ENCODE measurements at regions not wholly inside any gene's neighbourhood (a gene's known extent, or its start where the extent isn't known, plus 50 kb on each side); places are given as distances from the start of the nearest gene placed in this dataset.
A peak's percentile ranks its signal among the peaks of the same experiment; 100 is the strongest.

GRCh38 chr3:46113608-46114007 is 86.3 kb upstream of the XCR1 start:
- no peak for TF ChIP-seq CTCF (IDR thresholded peaks at IDR 0.05; ENCODE audit: insufficient read depth, low read length, severe bottlenecking)
- Histone ChIP-seq H3K27me3 (ENCODE audit: control insufficient read depth, insufficient read depth, low read length) (no peaks in the 10 kb centered on the region), H3K36me3 (ENCODE audit: control insufficient read depth, insufficient read depth, low read length) (no peaks in the 10 kb centered on the region), H3K4me3 (ENCODE audit: low read depth, low read length) (no peak overlapping the region)
- FAIRE-seq (no peak), DNase-seq (ENCODE audit: low read depth) (no peak)

GRCh38 chr3:46112984-46113383 is 85.7 kb upstream of the XCR1 start:
- Histone ChIP-seq H3K4me3 (ENCODE audit: low read depth, low read length) (no peak overlapping the region), H3K36me3 (ENCODE audit: control insufficient read depth, insufficient read depth, low read length) (no peaks in the 10 kb centered on the region), H3K27me3 (ENCODE audit: control insufficient read depth, insufficient read depth, low read length) (no peaks in the 10 kb centered on the region)
- FAIRE-seq (no peak), DNase-seq (ENCODE audit: low read depth) (peak; percentile 82)
- TF ChIP-seq CTCF (IDR thresholded peaks at IDR 0.05; ENCODE audit: insufficient read depth, low read length, severe bottlenecking): no peak

GRCh38 chr3:46112296-46112695 is 85.0 kb upstream of the XCR1 start:
- H3K4me3 ChIP-seq (ENCODE audit: low read depth, low read length): no peak overlapping the region
- peak; percentile 60 for FAIRE-seq
- DNase-seq (ENCODE audit: low read depth): peak; percentile 78

GRCh38 chr3:46110701-46111493 is 83.6 kb upstream of the XCR1 start:
- H3K36me3 ChIP-seq (ENCODE audit: control insufficient read depth, insufficient read depth, low read length): no peaks in the 10 kb centered on the region
- TF ChIP-seq CTCF (IDR thresholded peaks at IDR 0.05; ENCODE audit: insufficient read depth, low read length, severe bottlenecking): no peak
- H3K27me3 ChIP-seq (ENCODE audit: control insufficient read depth, insufficient read depth, low read length): no peaks in the 10 kb centered on the region
- DNase-seq (ENCODE audit: low read depth) (peak; percentile 55), FAIRE-seq (no peak)
- no peak overlapping the region for H3K4me3 ChIP-seq (ENCODE audit: low read depth, low read length)

More at GRCh38 chr3:46112296-46112695, 85.0 kb upstream of the XCR1 start:
- Histone ChIP-seq H3K36me3 (ENCODE audit: control insufficient read depth, insufficient read depth, low read length) (no peaks in the 10 kb centered on the region), H3K27me3 (ENCODE audit: control insufficient read depth, insufficient read depth, low read length) (no peaks in the 10 kb centered on the region)
- no peak for TF ChIP-seq CTCF (IDR thresholded peaks at IDR 0.05; ENCODE audit: insufficient read depth, low read length, severe bottlenecking)

GRCh38 chr3:46107682-46108081 is 80.4 kb upstream of the XCR1 start:
- DNase-seq (ENCODE audit: low read depth) (no peak), FAIRE-seq (no peak)
- no peaks in the 10 kb centered on the region for H3K27me3 ChIP-seq (ENCODE audit: control insufficient read depth, insufficient read depth, low read length)
- TF ChIP-seq CTCF (IDR thresholded peaks at IDR 0.05; ENCODE audit: insufficient read depth, low read length, severe bottlenecking): no peak
- no peak overlapping the region for H3K4me3 ChIP-seq (ENCODE audit: low read depth, low read length)
- H3K36me3 ChIP-seq (ENCODE audit: control insufficient read depth, insufficient read depth, low read length): no peaks in the 10 kb centered on the region
